ENCODE measurements at regions not wholly inside any gene's neighbourhood (a gene's known extent, or its start where the extent isn't known, plus 50 kb on each side); places are given as distances from the start of the nearest gene placed in this dataset.

GRCh38 chr5:77569409-77569808 is 69.1 kb downstream of the OTP start:
- no peaks in the 10 kb centered on the region for H3K36me3 ChIP-seq (ENCODE audit: insufficient read depth, low read length)
- H2AFZ ChIP-seq (ENCODE audit: low read length, unreplicated experiment): no peak overlapping the region
- no peak overlapping the region for H3K4me3 ChIP-seq (ENCODE audit: low read depth, low read length)
- peaks cover 90% of the 10 kb centered on the region for H3K27me3 ChIP-seq (ENCODE audit: insufficient read depth, low read length)
- H3K4me1 ChIP-seq (ENCODE audit: control insufficient read depth, insufficient read depth, low read length, unreplicated experiment): no peaks in the 10 kb centered on the region
- no peaks in the 10 kb centered on the region for H3K79me2 ChIP-seq (ENCODE audit: control insufficient read depth, insufficient read depth, low read length, unreplicated experiment)
- no peak overlapping the region for H3K27ac ChIP-seq (ENCODE audit: low read depth, low read length)

- Histone ChIP-seq H3K79me2 (ENCODE audit: control insufficient read depth, insufficient read depth, low read length, unreplicated experiment) (no peaks in the 10 kb centered on the region), H3K36me3 (ENCODE audit: insufficient read depth, low read length) (no peaks in the 10 kb centered on the region), H3K4me1 (ENCODE audit: control insufficient read depth, insufficient read depth, low read length, unreplicated experiment) (no peaks in the 10 kb centered on the region), H3K27ac (ENCODE audit: low read depth, low read length) (no peak overlapping the region), H2AFZ (ENCODE audit: low read length, unreplicated experiment) (no peak overlapping the region), H3K27me3 (ENCODE audit: insufficient read depth, low read length) (peaks cover 94% of the 10 kb centered on the region), H3K4me3 (ENCODE audit: low read depth, low read length) (no peak overlapping the region)
Measured at GRCh38 chr5:77568555-77568954, 70.0 kb downstream of the OTP start.

GRCh38 chr5:77568082-77568481 is 70.4 kb downstream of the OTP start:
- Histone ChIP-seq H3K4me1 (ENCODE audit: control insufficient read depth, insufficient read depth, low read length, unreplicated experiment) (no peaks in the 10 kb centered on the region), H3K79me2 (ENCODE audit: control insufficient read depth, insufficient read depth, low read length, unreplicated experiment) (no peaks in the 10 kb centered on the region), H2AFZ (ENCODE audit: low read length, unreplicated experiment) (no peak overlapping the region), H3K27me3 (ENCODE audit: insufficient read depth, low read length) (peaks cover 92% of the 10 kb centered on the region), H3K36me3 (ENCODE audit: insufficient read depth, low read length) (no peaks in the 10 kb centered on the region), H3K4me3 (ENCODE audit: low read depth, low read length) (no peak overlapping the region), H3K27ac (ENCODE audit: low read depth, low read length) (no peak overlapping the region)

- Histone ChIP-seq H3K4me3 (ENCODE audit: low read depth, low read length) (no peak overlapping the region), H2AFZ (ENCODE audit: low read length, unreplicated experiment) (no peak overlapping the region), H3K27me3 (ENCODE audit: insufficient read depth, low read length) (peaks cover 59% of the 10 kb centered on the region), H3K79me2 (ENCODE audit: control insufficient read depth, insufficient read depth, low read length, unreplicated experiment) (no peaks in the 10 kb centered on the region), H3K36me3 (ENCODE audit: insufficient read depth, low read length) (no peaks in the 10 kb centered on the region), H3K27ac (ENCODE audit: low read depth, low read length) (no peak overlapping the region), H3K4me1 (ENCODE audit: control insufficient read depth, insufficient read depth, low read length, unreplicated experiment) (no peaks in the 10 kb centered on the region)
Measured at GRCh38 chr5:77563475-77563874, 71.4 kb upstream of the WDR41 start.

GRCh38 chr5:77561965-77562364 is 69.8 kb upstream of the WDR41 start:
- H3K27ac ChIP-seq (ENCODE audit: low read depth, low read length): no peak overlapping the region
- H3K79me2 ChIP-seq (ENCODE audit: control insufficient read depth, insufficient read depth, low read length, unreplicated experiment): no peaks in the 10 kb centered on the region
- no peak overlapping the region for H2AFZ ChIP-seq (ENCODE audit: low read length, unreplicated experiment)
- no peak overlapping the region for H3K4me3 ChIP-seq (ENCODE audit: low read depth, low read length)
- no peaks in the 10 kb centered on the region for H3K4me1 ChIP-seq (ENCODE audit: control insufficient read depth, insufficient read depth, low read length, unreplicated experiment)
- no peaks in the 10 kb centered on the region for H3K36me3 ChIP-seq (ENCODE audit: insufficient read depth, low read length)
- peaks cover 46% of the 10 kb centered on the region for H3K27me3 ChIP-seq (ENCODE audit: insufficient read depth, low read length)

- Histone ChIP-seq H3K36me3 (ENCODE audit: insufficient read depth, low read length) (no peaks in the 10 kb centered on the region), H3K4me3 (ENCODE audit: low read depth, low read length) (no peak overlapping the region), H3K27ac (ENCODE audit: low read depth, low read length) (no peak overlapping the region), H3K27me3 (ENCODE audit: insufficient read depth, low read length) (peaks cover 34% of the 10 kb centered on the region), H3K79me2 (ENCODE audit: control insufficient read depth, insufficient read depth, low read length, unreplicated experiment) (no peaks in the 10 kb centered on the region), H2AFZ (ENCODE audit: low read length, unreplicated experiment) (no peak overlapping the region), H3K4me1 (ENCODE audit: control insufficient read depth, insufficient read depth, low read length, unreplicated experiment) (no peaks in the 10 kb centered on the region)
Measured at GRCh38 chr5:77560677-77561263, 68.7 kb upstream of the WDR41 start.

GRCh38 chr5:77558266-77558665 is 66.2 kb upstream of the WDR41 start:
- no peak overlapping the region for H2AFZ ChIP-seq (ENCODE audit: low read length, unreplicated experiment)
- H3K4me1 ChIP-seq (ENCODE audit: control insufficient read depth, insufficient read depth, low read length, unreplicated experiment): no peaks in the 10 kb centered on the region
- H3K4me3 ChIP-seq (ENCODE audit: low read depth, low read length): no peak overlapping the region
- no peak overlapping the region for H3K27ac ChIP-seq (ENCODE audit: low read depth, low read length)
- no peaks in the 10 kb centered on the region for H3K79me2 ChIP-seq (ENCODE audit: control insufficient read depth, insufficient read depth, low read length, unreplicated experiment)
- no peaks in the 10 kb centered on the region for H3K36me3 ChIP-seq (ENCODE audit: insufficient read depth, low read length)
- peaks cover 15% of the 10 kb centered on the region for H3K27me3 ChIP-seq (ENCODE audit: insufficient read depth, low read length)

GRCh38 chr5:77550406-77550805 is 58.3 kb upstream of the WDR41 start:
- H3K27ac ChIP-seq (ENCODE audit: low read depth, low read length): no peak overlapping the region
- H3K36me3 ChIP-seq (ENCODE audit: insufficient read depth, low read length): no peaks in the 10 kb centered on the region
- H3K4me1 ChIP-seq (ENCODE audit: control insufficient read depth, insufficient read depth, low read length, unreplicated experiment): no peaks in the 10 kb centered on the region
- H2AFZ ChIP-seq (ENCODE audit: low read length, unreplicated experiment): no peak overlapping the region
- H3K79me2 ChIP-seq (ENCODE audit: control insufficient read depth, insufficient read depth, low read length, unreplicated experiment): no peaks in the 10 kb centered on the region
- peaks cover 4% of the 10 kb centered on the region; the same call in 1 of the 2 replicates for H3K27me3 ChIP-seq (ENCODE audit: insufficient read depth, low read length)
- no peak overlapping the region for H3K4me3 ChIP-seq (ENCODE audit: low read depth, low read length)

- H3K4me3 ChIP-seq (ENCODE audit: low read depth, low read length): no peak overlapping the region
- no peaks in the 10 kb centered on the region for H3K79me2 ChIP-seq (ENCODE audit: control insufficient read depth, insufficient read depth, low read length, unreplicated experiment)
- no peak overlapping the region for H2AFZ ChIP-seq (ENCODE audit: low read length, unreplicated experiment)
- H3K4me1 ChIP-seq (ENCODE audit: control insufficient read depth, insufficient read depth, low read length, unreplicated experiment): no peaks in the 10 kb centered on the region
- no peaks in the 10 kb centered on the region for H3K36me3 ChIP-seq (ENCODE audit: insufficient read depth, low read length)
- no peak overlapping the region for H3K27ac ChIP-seq (ENCODE audit: low read depth, low read length)
- peaks cover 6% of the 10 kb centered on the region for H3K27me3 ChIP-seq (ENCODE audit: insufficient read depth, low read length)
Measured at GRCh38 chr5:77545285-77545684, 53.2 kb upstream of the WDR41 start.
